Endothelial cell of umbilical vein (primary cell): ENCODE measurements at regions not wholly inside any gene's neighbourhood (a gene's known extent, or its start where the extent isn't known, plus 50 kb on each side); places are given as distances from the start of the nearest gene placed in this dataset.

Experiments used
- BruUV-seq: library from RNA; stranded (reverse); fragments of 400-500 nt; replicated peaks from 2 replicates; lab custom pipeline; 2021; lab: Mats Ljungman, UMichigan
- CTCF ChIA-PET: fragments of 300-600, 350-600 bp; sonication (Branson Sonifier 250); formaldehyde crosslinking; loops from one replicate; lab custom pipeline; 2021; ENCODE audit warnings: antibody characterized with exemption, inconsistent platforms; lab: Charles Lee
- POLR2A ChIA-PET: fragments of 300-600, 350-600 bp; sonication (Branson Sonifier 250); formaldehyde crosslinking; loops from one replicate; lab custom pipeline; 2021; ENCODE audit warnings: antibody characterized with exemption, inconsistent platforms; lab: Charles Lee
- DNase-seq: peaks from one replicate; pipeline ENCODE4 v3.0.0-alpha.2; 2011; ENCODE audit warnings: low read depth, low spot score
- FAIRE-seq: peaks from 2 replicates; lab custom pipeline; 2011; peaks lifted over from hg19 to GRCh38; lab: Jason Lieb, UNC
- H2AFZ ChIP-seq: 2 replicates; pipeline ENCODE4 v1.6.0; 2012; ENCODE audit warnings: low read depth, low read length, control low read depth, inconsistent platforms
- H3K27ac ChIP-seq: 2 replicates; pipeline ENCODE4 v1.5.1; 2011; ENCODE audit warnings: low read depth, mild to moderate bottlenecking, control low read depth, low read length, moderate library complexity; ENCODE audit not compliant: insufficient read depth
- H3K27me3 ChIP-seq, 2 experiments: 2 replicates each; pipeline versions ENCODE4 v1.6.0 to v1.6.1; 2011; ENCODE audit warnings: low read length in 2 of 2, mixed read lengths in 1 of 2; ENCODE audit not compliant: control insufficient read depth in 2 of 2, insufficient read depth in 2 of 2
- H3K36me3 ChIP-seq, 2 experiments: 2 replicates in 1 of 2; 3 replicates in 1 of 2; pipeline ENCODE4 v1.5.1; 2011; ENCODE audit warnings: low read length in 2 of 2, mild to moderate bottlenecking in 1 of 2, moderate library complexity in 1 of 2; ENCODE audit not compliant: control insufficient read depth in 2 of 2, insufficient read depth in 2 of 2; ENCODE audit errors: extremely low read depth in 1 of 2
- H3K4me1 ChIP-seq: 3 replicates; pipeline ENCODE4 v1.5.1; 2011; ENCODE audit warnings: mild to moderate bottlenecking, low read length; ENCODE audit not compliant: control insufficient read depth, insufficient read depth; ENCODE audit errors: extremely low read depth
- H3K4me2 ChIP-seq: 2 replicates; pipeline ENCODE4 v1.6.1; 2011; ENCODE audit warnings: low read length, control low read depth, mixed read lengths; ENCODE audit not compliant: insufficient read depth
- H3K4me3 ChIP-seq, 3 experiments: fragments of 200-600 bp in 1 of 3; sonication (generic), shearing (Covaris generic) in 1 of 3; replicated peaks in 1 of 3; 2 replicates each; pipeline ENCODE4 v1.5.1; 2011 to 2016; ENCODE audit warnings: control low read depth in 3 of 3, low read length in 3 of 3, mild to moderate bottlenecking in 2 of 3, inconsistent platforms in 1 of 3, low read depth in 1 of 3, moderate library complexity in 1 of 3; ENCODE audit not compliant: insufficient read depth in 1 of 3
- H3K79me2 ChIP-seq: 2 replicates; pipeline ENCODE4 v1.6.0; 2012; ENCODE audit warnings: low read length, inconsistent platforms; ENCODE audit not compliant: control insufficient read depth, insufficient read depth
- H3K9ac ChIP-seq: replicated peaks from 2 replicates; pipeline ENCODE3; 2011; ENCODE audit warnings: low read length, control low read depth; ENCODE audit not compliant: insufficient read depth; ENCODE audit errors: extremely low read depth
- H3K9me1 ChIP-seq: replicated peaks from 3 replicates; pipeline ENCODE4 v1.6.0; 2011; ENCODE audit warnings: mild to moderate bottlenecking, low read length; ENCODE audit not compliant: control insufficient read depth, insufficient read depth; ENCODE audit errors: extremely low read depth
- H3K9me3 ChIP-seq: replicated peaks from 2 replicates; pipeline ENCODE4 v1.5.1; 2012; ENCODE audit warnings: low read length, inconsistent platforms; ENCODE audit not compliant: control insufficient read depth, insufficient read depth
- H4K20me1 ChIP-seq: replicated peaks from 2 replicates; pipeline ENCODE3; 2011; ENCODE audit warnings: mild to moderate bottlenecking, low read length; ENCODE audit not compliant: control insufficient read depth, insufficient read depth; ENCODE audit errors: extremely low read depth
- EZH2 ChIP-seq: IDR thresholded peaks from 2 replicates; pipeline ENCODE4 v1.6.1; 2012; ENCODE audit warnings: borderline replicate concordance, low read depth, mild to moderate bottlenecking, moderate library complexity, low read length, inconsistent platforms; ENCODE audit not compliant: severe bottlenecking
- FOS ChIP-seq: IDR thresholded peaks from 2 replicates; pipeline ENCODE4 v1.6.1; 2011; ENCODE audit warnings: mild to moderate bottlenecking, low read length, moderate library complexity, borderline replicate concordance; ENCODE audit not compliant: insufficient read depth
- GATA2 ChIP-seq: IDR thresholded peaks from 2 replicates; pipeline ENCODE4 v1.7.0; 2011; ENCODE audit warnings: low read depth, mild to moderate bottlenecking, moderate library complexity, mixed read lengths, low read length; ENCODE audit not compliant: insufficient read length, insufficient read depth
- JUN ChIP-seq: IDR thresholded peaks from 2 replicates; pipeline ENCODE4 v1.6.1; 2011; ENCODE audit warnings: borderline replicate concordance, low read depth; ENCODE audit not compliant: insufficient read length, insufficient read depth
- MAX ChIP-seq: IDR thresholded peaks from 2 replicates; pipeline ENCODE4 v1.6.1; 2011; ENCODE audit not compliant: insufficient read depth, insufficient read length
- MYC ChIP-seq: IDR thresholded peaks from one replicate; pipeline ENCODE4 v1.6.1; 2011; ENCODE audit warnings: mild to moderate bottlenecking, low read depth, low read length
- POLR2A ChIP-seq: IDR thresholded peaks from 2 replicates; pipeline ENCODE4 v1.6.1; 2012; ENCODE audit warnings: low read depth, mild to moderate bottlenecking, control low read depth, low read length
- POLR2AphosphoS5 ChIP-seq: IDR thresholded peaks from 2 replicates; pipeline ENCODE4 v1.6.1; 2012; ENCODE audit warnings: low read depth, mild to moderate bottlenecking, control low read depth, low read length, moderate library complexity; ENCODE audit not compliant: insufficient read depth
- dilution Hi-C: fragments of 300-500 bp; cut with MboI; formaldehyde crosslinking; loops from one replicate; pipeline ENCODE4 v1.15.0; 2019; ENCODE audit warnings: low sequenced_read_pairs; ENCODE audit not compliant: extremely low pct_ligation_motif_present
- intact Hi-C: fragments of 100-400 bp; cut with micrococcal nuclease; formaldehyde crosslinking; loops from one replicate; pipeline ENCODE4 v1.10.0; 2022
- TF ChIP-seq, protein P1 (sequence below), 2 donors: IDR thresholded peaks; 1 replicate in 1 of 2; 2 replicates in 1 of 2; pipeline ENCODE4 v1.5.1; 2011; ENCODE audit warnings: low read length in 2 of 2, mild to moderate bottlenecking in 2 of 2, moderate library complexity in 2 of 2, control low read depth in 1 of 2, inconsistent platforms in 1 of 2, low read depth in 1 of 2; ENCODE audit not compliant: insufficient read depth in 1 of 2; ENCODE audit errors: extremely low read depth in 1 of 2

- Histone ChIP-seq H3K9me1 (no peaks in the 10 kb centered on the region), H3K4me1 (no peaks in the 10 kb centered on the region), H4K20me1 (no peaks in the 10 kb centered on the region), H3K36me3 (no peaks in the 10 kb centered on the region), H3K4me3 (no peak overlapping the region), H3K27me3 (no peaks in the 10 kb centered on the region), H2AFZ (no peak overlapping the region), H3K9me3 (no peaks in the 10 kb centered on the region), H3K4me2 (no peak overlapping the region), H3K79me2 (no peaks in the 10 kb centered on the region), H3K27ac (no peak overlapping the region), H3K9ac (no peak overlapping the region)
- no peak for FAIRE-seq
- DNase-seq = no peak
- no TSS peak for BruUV-seq
- ChIA-PET CTCF (no interaction called here), POLR2A (no interaction called here)
- dilution Hi-C loops (no loop called here), intact Hi-C loops (no loop called here)
- TF ChIP-seq MAX = no peak
- TF ChIP-seq POLR2A = no peak
- TF ChIP-seq GATA2 = no peak
- no peak for TF ChIP-seq POLR2AphosphoS5
- TF ChIP-seq FOS = no peak
- TF ChIP-seq MYC = no peak
- TF ChIP-seq EZH2 = no peak
- TF ChIP-seq, protein P1, sequence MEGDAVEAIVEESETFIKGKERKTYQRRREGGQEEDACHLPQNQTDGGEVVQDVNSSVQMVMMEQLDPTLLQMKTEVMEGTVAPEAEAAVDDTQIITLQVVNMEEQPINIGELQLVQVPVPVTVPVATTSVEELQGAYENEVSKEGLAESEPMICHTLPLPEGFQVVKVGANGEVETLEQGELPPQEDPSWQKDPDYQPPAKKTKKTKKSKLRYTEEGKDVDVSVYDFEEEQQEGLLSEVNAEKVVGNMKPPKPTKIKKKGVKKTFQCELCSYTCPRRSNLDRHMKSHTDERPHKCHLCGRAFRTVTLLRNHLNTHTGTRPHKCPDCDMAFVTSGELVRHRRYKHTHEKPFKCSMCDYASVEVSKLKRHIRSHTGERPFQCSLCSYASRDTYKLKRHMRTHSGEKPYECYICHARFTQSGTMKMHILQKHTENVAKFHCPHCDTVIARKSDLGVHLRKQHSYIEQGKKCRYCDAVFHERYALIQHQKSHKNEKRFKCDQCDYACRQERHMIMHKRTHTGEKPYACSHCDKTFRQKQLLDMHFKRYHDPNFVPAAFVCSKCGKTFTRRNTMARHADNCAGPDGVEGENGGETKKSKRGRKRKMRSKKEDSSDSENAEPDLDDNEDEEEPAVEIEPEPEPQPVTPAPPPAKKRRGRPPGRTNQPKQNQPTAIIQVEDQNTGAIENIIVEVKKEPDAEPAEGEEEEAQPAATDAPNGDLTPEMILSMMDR (IDR thresholded peaks at IDR 0.05; ENCODE audit: extremely low read depth in 1 of 2, insufficient read depth in 1 of 2, low read depth in 1 of 2, low read length in 2 of 2) = no peak
- TF ChIP-seq JUN = no peak
Measured at GRCh38 chr21:26297851-26298250, 127.3 kb upstream of the APP start.
